Sigmoid colon (tissue), 6 donors: ENCODE measurements at regions not wholly inside any gene's neighbourhood (a gene's known extent, or its start where the extent isn't known, plus 50 kb on each side); places are given as distances from the start of the nearest gene placed in this dataset.

ENCODE experiments used
- DNase-seq: peaks from one replicate; pipeline ENCODE4 v3.0.0-alpha.2; 2019
- H3K27ac ChIP-seq, 4 donors: fragments of 200-600 bp; sonication (generic); one replicate each; pipeline ENCODE4 v1.5.1; 2016 to 2019; ENCODE audit warnings: mild to moderate bottlenecking in 1 of 4
- H3K27me3 ChIP-seq, 3 donors: fragments of 200-600 bp; sonication (generic); one replicate each; pipeline ENCODE4 v1.5.1; 2019; ENCODE audit warnings: mild to moderate bottlenecking in 1 of 3
- H3K36me3 ChIP-seq, 4 donors: fragments of 200-600 bp; sonication (generic); one replicate each; pipeline ENCODE4 v1.5.1; 2016 to 2019
- H3K4me1 ChIP-seq, 4 donors: fragments of 200-600 bp; sonication (generic); one replicate each; pipeline ENCODE4 v1.5.1; 2017 to 2019
- H3K4me3 ChIP-seq, 4 donors: fragments of 200-600 bp; sonication (generic); one replicate each; pipeline ENCODE4 v1.5.1; 2017 to 2019; ENCODE audit warnings: mild to moderate bottlenecking in 2 of 4, moderate library complexity in 1 of 4
- H3K9me3 ChIP-seq, 4 donors: fragments of 200-600 bp in 3 of 4; sonication (generic) in 3 of 4; one replicate each; pipeline versions ENCODE4 v1.5.1 to v1.6.1; 2013 to 2019
- CTCF ChIP-seq, 4 experiments: fragments of 450-650 bp in 3 of 4; fragments of 200-600 bp in 1 of 4; IDR thresholded peaks; one replicate each; pipeline ENCODE4 v1.5.1; 2016 to 2019; ENCODE audit warnings: antibody characterized with exemption in 4 of 4, mild to moderate bottlenecking in 3 of 4, moderate library complexity in 2 of 4
- EP300 ChIP-seq, 4 donors: sonication (generic); formaldehyde crosslinking; IDR thresholded peaks; one replicate each; pipeline ENCODE4 v1.6.1; 2017; ENCODE audit warnings: antibody characterized with exemption in 4 of 4
- POLR2A ChIP-seq, 2 donors: fragments of 450-650 bp; IDR thresholded peaks; one replicate each; pipeline ENCODE4 v1.6.1; 2016; ENCODE audit warnings: antibody characterized with exemption in 2 of 2, mild to moderate bottlenecking in 2 of 2, moderate library complexity in 2 of 2
- POLR2AphosphoS5 ChIP-seq, 4 donors: sonication (generic); formaldehyde crosslinking; IDR thresholded peaks; one replicate each; pipeline ENCODE4 v1.6.1; 2017; ENCODE audit warnings: antibody characterized with exemption in 4 of 4
- WGBS, 2 donors: extraction: QIAGEN DNeasy Blood & Tissue Kit; methylation state at CpG; one replicate each; pipeline ENCODE4 v1.1.7; 2013; 5-methylcytosine and 5-hydroxymethylcytosine counted together
- intact Hi-C: fragments of 100-400 bp; cut with DNase I; formaldehyde crosslinking; loops from one replicate; pipeline ENCODE4 v1.15.1; 2023
- donor health status: healthy with polysubstance abuse.
- donor health status: healthy.

- no peaks in the 10 kb centered on the region for H3K9me3 ChIP-seq
- peaks cover 0 to 9% (median 1%) of the 10 kb centered on the region in 4 donors for H3K4me1 ChIP-seq
- intact Hi-C loops, result no loop called here
- DNase-seq, result no peak
- no peaks in the 10 kb centered on the region for H3K36me3 ChIP-seq
- no peak overlapping the region for H3K4me3 ChIP-seq
- H3K27ac ChIP-seq, result peak overlapping the region in 1 of 4 donors; percentile 24
- 66 to 78% methylated on average over 5 of the region's 5 CpGs for WGBS, 2 donors
- TF ChIP-seq POLR2A (IDR thresholded peaks at IDR 0.05) (no peak), POLR2AphosphoS5 (IDR thresholded peaks at IDR 0.05) (peak in 2 of 4 donors; percentile 42 to 46), CTCF (IDR thresholded peaks at IDR 0.05) (no peak), EP300 (IDR thresholded peaks at IDR 0.05) (peak in 1 of 4 donors; percentile 57)
- H3K27me3 ChIP-seq, result no peaks in the 10 kb centered on the region
Observed at GRCh38 chr14:87059060-87059839, 933.7 kb downstream of the GALC start.

GRCh38 chr14:87055007-87055406 is 938.0 kb downstream of the GALC start:
- intact Hi-C loops, result no loop called here
- DNase-seq, result no peak
- Histone ChIP-seq H3K27ac (no peak overlapping the region), H3K4me3 (no peak overlapping the region), H3K36me3 (no peaks in the 10 kb centered on the region), H3K27me3 (no peaks in the 10 kb centered on the region), H3K9me3 (no peaks in the 10 kb centered on the region), H3K4me1 (peaks cover 0 to 9% (median 1%) of the 10 kb centered on the region in 4 donors)
- no peak for TF ChIP-seq POLR2A (IDR thresholded peaks at IDR 0.05)
- TF ChIP-seq POLR2AphosphoS5 (IDR thresholded peaks at IDR 0.05), result no peak
- TF ChIP-seq EP300 (IDR thresholded peaks at IDR 0.05), result no peak
- no peak for TF ChIP-seq CTCF (IDR thresholded peaks at IDR 0.05)
- 75 to 81% methylated on average over 2 of the region's 2 CpGs for WGBS, 2 donors

- Histone ChIP-seq H3K9me3 (no peaks in the 10 kb centered on the region), H3K4me1 (no peaks in the 10 kb centered on the region), H3K36me3 (no peaks in the 10 kb centered on the region), H3K27ac (no peak overlapping the region), H3K27me3 (no peaks in the 10 kb centered on the region), H3K4me3 (no peak overlapping the region)
- WGBS, 2 donors, result 90 to 91% methylated on average over 1 of the region's 1 CpG
- intact Hi-C loops, result no loop called here
- no peak for TF ChIP-seq CTCF (IDR thresholded peaks at IDR 0.05)
- TF ChIP-seq POLR2A (IDR thresholded peaks at IDR 0.05), result no peak
- TF ChIP-seq EP300 (IDR thresholded peaks at IDR 0.05), result no peak
- no peak for TF ChIP-seq POLR2AphosphoS5 (IDR thresholded peaks at IDR 0.05)
- no peak for DNase-seq
Observed at GRCh38 chr14:87052646-87053225, 940.2 kb downstream of the GALC start.

GRCh38 chr14:87050421-87050820 is 942.6 kb downstream of the GALC start:
- no peak for TF ChIP-seq CTCF (IDR thresholded peaks at IDR 0.05)
- no peak for TF ChIP-seq POLR2A (IDR thresholded peaks at IDR 0.05)
- TF ChIP-seq POLR2AphosphoS5 (IDR thresholded peaks at IDR 0.05), result no peak
- TF ChIP-seq EP300 (IDR thresholded peaks at IDR 0.05), result no peak
- peaks cover 0 to 6% (median 1%) of the 10 kb centered on the region in 4 donors for H3K4me1 ChIP-seq
- DNase-seq, result no peak
- no peaks in the 10 kb centered on the region for H3K9me3 ChIP-seq
- no peaks in the 10 kb centered on the region for H3K36me3 ChIP-seq
- H3K4me3 ChIP-seq, result no peak overlapping the region
- intact Hi-C loops, result no loop called here
- WGBS, 2 donors, result 27 to 53% methylated on average over 1 of the region's 1 CpG
- H3K27ac ChIP-seq, result no peak overlapping the region
- no peaks in the 10 kb centered on the region for H3K27me3 ChIP-seq
